HG03354 (cell line): ENCODE measurements at regions not wholly inside any gene's neighbourhood (a gene's known extent, or its start where the extent isn't known, plus 50 kb on each side); places are given as distances from the start of the nearest gene placed in this dataset.

Source experiments
- ATAC-seq: cut with Tn5 transposase; IDR thresholded peaks from one replicate; pipeline ENCODE4 v1.9.1; 2021; ENCODE audit warnings: mild to moderate bottlenecking; ENCODE audit not compliant: unreplicated experiment, poor library complexity, severe bottlenecking

DNA sequence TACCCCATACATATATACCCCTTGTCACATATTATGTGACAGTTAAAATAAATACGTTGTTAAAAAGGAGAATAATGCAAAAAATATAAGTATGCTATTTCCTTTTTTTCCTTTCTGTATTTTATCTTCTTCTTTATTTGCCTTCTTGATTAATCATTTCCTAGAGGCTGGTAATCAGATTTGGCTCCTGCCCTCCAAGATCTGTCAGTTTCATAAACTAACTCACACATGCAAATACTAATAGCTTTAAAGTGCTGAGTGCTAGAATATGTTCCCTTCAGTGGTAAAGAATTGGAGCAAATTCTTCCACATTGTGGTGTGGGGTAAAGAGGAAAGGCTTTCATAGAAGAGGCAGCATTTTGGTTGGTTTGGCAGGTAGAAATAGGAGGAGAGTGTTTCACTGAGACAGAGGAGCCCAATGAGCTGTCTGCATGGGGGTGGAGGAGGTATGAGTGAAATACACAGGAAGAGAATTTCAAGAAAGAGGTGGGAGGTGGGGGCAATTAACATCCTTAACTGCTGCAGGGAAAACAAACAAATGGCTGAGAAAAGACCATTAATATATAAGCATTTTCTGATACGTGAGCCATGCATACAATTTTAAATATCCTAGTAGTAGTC, 523.9 kb downstream of the BMP2 start:
- ATAC-seq: no peak

GRCh38 chr20:7291946-7292345, 524.5 kb downstream of the BMP2 start:
- no peak for ATAC-seq

- ATAC-seq: no peak
These were observed 527.4 kb downstream of the BMP2 start for GRCh38 chr20:7294816-7295360.

GRCh38 chr20:7301807-7302206, 534.3 kb downstream of the BMP2 start:
- ATAC-seq: no peak

- ATAC-seq: no peak
These were observed 534.8 kb downstream of the BMP2 start for GRCh38 chr20:7302250-7302649.

DNA sequence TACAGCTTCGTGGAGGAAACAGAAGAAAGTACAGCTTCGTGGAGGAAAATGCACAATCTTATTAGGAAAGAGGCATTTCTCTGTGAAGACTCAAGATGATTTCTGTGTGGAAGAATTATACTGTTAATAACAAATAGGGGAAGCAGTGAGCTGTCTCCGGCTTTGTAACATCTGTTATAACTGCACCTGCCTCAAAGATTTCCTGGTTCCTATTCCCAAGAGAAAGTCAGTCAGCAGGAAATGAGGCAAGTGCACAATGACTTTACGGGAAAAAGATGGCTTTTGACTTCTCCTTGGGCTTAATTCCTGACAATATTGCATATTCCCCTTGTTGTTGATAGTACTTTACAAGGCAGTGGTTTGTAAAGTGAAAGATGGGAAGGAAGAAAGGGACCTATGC, 538.5 kb downstream of the BMP2 start:
- ATAC-seq: no peak

GRCh38 chr20:7308163-7308562, 540.7 kb downstream of the BMP2 start:
- ATAC-seq: no peak

DNA sequence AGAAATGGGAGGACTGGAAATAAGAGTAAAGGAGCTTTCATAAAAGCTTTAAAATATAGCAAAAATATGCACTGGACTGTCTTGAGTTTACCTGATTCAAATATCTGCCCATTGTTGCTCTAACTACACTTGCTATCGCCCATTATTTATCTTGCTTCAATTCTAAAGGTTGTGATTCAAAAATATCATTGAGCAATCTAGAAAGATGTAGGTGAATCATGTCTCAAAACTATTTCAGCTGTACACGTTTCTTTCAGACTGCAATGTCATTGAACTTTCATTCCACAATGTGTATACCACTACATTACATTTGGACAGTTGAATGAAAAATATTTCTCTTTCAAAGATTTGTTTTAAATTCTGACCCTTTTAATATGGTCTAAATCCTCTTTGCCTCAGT, 545.6 kb downstream of the BMP2 start:
- no peak for ATAC-seq

- ATAC-seq: no peak
These were observed 556.5 kb downstream of the BMP2 start for GRCh38 chr20:7323957-7324356.

- no peak for ATAC-seq
These were observed 560.3 kb downstream of the BMP2 start for GRCh38 chr20:7327810-7328209.

DNA sequence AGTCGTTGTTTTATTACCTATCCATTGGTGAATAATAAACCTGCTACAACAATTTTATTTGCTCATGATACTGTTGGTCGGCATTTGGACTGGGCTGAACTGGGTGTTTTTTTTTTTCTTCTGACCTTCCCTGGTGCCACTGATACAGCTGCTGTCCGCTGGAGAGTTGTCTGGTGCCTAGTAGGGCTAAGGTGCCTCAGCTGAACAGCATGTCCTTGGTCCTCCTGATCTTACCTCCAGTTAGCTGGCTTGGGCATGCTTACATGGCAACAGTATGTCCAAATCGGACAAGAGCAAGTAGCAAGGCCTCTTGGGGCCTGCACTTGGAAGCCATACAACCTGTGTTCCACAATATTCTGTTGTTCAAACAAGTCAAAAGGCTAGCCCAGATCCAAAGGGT, 563.4 kb downstream of the BMP2 start:
- ATAC-seq: no peak

GRCh38 chr20:7332169-7332568, 564.7 kb downstream of the BMP2 start:
- ATAC-seq: no peak

DNA sequence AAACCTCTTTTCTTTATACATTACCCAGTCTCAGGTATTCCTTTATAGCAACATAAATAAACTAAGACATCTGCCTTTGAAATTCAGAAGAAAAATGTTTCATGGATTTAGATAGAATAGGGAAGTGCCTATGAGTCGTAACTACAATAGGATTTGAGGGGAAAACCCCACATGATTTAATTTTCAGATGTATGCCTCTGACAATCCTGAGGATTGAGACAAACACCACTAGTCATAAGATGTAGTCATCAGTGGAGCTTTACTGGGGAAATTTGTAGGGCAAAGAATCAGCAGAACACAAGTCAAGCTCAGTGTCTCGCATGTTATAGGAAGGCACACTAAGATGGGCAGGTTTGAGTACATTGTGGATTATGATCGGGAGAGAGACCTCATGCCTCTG, 566.4 kb downstream of the BMP2 start:
- no peak for ATAC-seq

DNA sequence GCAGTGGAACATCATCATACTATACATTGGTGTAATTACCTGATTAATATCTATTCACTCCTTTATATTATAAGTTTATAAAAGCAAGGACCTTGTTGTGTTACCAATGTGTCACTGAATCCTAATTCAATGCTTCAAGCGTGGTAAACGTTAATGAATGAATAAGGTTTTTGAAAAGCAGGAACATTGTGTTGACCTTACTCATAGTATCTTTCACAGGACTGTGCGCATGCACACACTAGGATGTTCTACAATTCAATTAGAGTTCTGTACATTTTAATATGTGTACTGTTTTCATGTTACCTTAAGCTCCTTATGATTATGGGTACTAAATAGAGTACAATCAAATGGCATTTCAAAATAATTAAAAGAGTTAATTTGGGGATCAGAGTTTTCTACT, 578.5 kb downstream of the BMP2 start:
- no peak for ATAC-seq

GRCh38 chr20:7346562-7346961, 579.1 kb downstream of the BMP2 start:
- ATAC-seq: no peak

- no peak for ATAC-seq
These were observed 579.9 kb downstream of the BMP2 start for GRCh38 chr20:7347409-7347808.

- no peak for ATAC-seq
These were observed 580.8 kb downstream of the BMP2 start for GRCh38 chr20:7348253-7348652.

DNA sequence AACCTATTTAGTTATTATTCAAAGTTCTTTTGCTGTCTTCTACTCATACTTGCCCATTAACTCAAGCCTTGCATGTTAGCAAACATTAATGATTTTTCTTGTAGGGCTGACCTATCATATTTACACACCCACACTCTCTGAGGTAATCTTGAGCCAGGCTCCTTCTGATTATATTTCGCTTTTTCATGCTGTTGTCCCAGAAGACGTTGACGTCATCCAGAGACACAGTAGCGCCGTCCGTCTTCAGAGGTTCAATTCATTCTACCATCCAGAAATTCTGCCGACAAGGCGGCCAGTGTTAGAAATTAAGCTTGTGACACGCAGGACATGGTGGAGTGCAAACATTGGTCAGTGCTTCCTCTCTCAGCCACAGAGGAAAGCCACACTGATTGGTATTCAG, 584.7 kb downstream of the BMP2 start:
- ATAC-seq: no peak

DNA sequence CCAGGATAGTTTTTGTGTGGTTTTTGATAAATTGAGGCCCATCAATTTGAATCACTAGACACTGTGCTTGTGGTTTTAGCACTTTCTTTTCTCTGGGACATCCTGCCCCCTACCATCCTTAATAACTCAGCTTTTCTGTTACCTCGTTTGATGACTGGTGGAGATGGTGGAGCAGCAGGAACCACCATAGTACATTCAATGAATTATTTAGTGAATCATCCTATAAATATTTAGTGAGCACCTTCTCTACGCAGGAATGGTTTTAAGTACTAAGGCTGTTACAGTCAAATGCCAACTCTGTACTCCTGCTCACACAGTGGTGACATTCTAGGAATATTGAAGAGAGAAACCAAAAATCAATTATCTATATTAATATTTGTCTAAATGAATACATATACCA, 585.2 kb downstream of the HAO1 start:
- ATAC-seq: no peak

- no peak for ATAC-seq
These were observed 581.6 kb downstream of the HAO1 start for GRCh38 chr20:7358670-7359069.

DNA sequence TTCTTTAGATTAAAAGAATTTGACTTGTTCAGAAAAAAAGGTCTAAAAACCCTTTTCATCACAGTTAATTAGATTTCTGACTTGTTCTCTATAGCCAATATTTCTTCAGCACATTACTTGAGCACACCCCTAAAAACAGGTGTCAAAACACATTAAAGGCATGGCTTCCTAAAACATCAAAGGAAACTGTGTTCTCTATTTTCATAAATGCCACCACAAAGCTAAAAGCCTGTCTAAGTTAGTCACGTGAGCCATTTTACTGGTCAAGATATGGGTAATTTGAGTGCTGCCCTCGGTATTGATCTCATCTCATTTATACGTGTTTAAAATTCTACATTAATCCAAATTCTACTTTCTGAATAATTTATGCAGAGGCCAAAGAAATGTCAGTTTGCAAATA, 580.5 kb downstream of the HAO1 start:
- no peak for ATAC-seq

GRCh38 chr20:7361321-7361720, 578.9 kb downstream of the HAO1 start:
- ATAC-seq: no peak
